H9 (cell line): ENCODE measurements at regions not wholly inside any gene's neighbourhood (a gene's known extent, or its start where the extent isn't known, plus 50 kb on each side); places are given as distances from the start of the nearest gene placed in this dataset.

Experiments used
- DNase-seq: peaks from one replicate; pipeline ENCODE4 v3.0.0-alpha.2; 2017
- H2AFZ ChIP-seq: one replicate; pipeline ENCODE4 v1.6.1; 2013; ENCODE audit warnings: mild to moderate bottlenecking, low read length, control low read depth, moderate library complexity
- H2AK5ac ChIP-seq: 2 replicates; pipeline ENCODE4 v1.6.1; 2013; ENCODE audit warnings: low read length, control low read depth, mixed read lengths; ENCODE audit not compliant: insufficient read length
- H2BK120ac ChIP-seq: one replicate; pipeline ENCODE4 v1.6.1; 2013; ENCODE audit warnings: low read depth, mild to moderate bottlenecking, low read length, control low read depth, inconsistent platforms; ENCODE audit not compliant: poor library complexity, severe bottlenecking
- H2BK12ac ChIP-seq: 2 replicates; pipeline ENCODE4 v1.6.1; 2013; ENCODE audit warnings: low read length, control low read depth, mixed read lengths, low read depth; ENCODE audit not compliant: insufficient read length
- H2BK15ac ChIP-seq: 2 replicates; pipeline ENCODE4 v1.6.1; 2013; ENCODE audit warnings: low read depth, low read length, control low read depth
- H2BK20ac ChIP-seq: one replicate; pipeline ENCODE4 v1.6.1; 2013; ENCODE audit warnings: low read depth, mild to moderate bottlenecking, low read length, control low read depth, inconsistent platforms; ENCODE audit not compliant: poor library complexity, severe bottlenecking
- H2BK5ac ChIP-seq: 2 replicates; pipeline ENCODE4 v1.6.1; 2013; ENCODE audit warnings: low read length, control low read depth, mixed read lengths; ENCODE audit not compliant: insufficient read length
- H3K14ac ChIP-seq: 2 replicates; pipeline ENCODE4 v1.6.1; 2013; ENCODE audit warnings: low read length, control low read depth; ENCODE audit not compliant: insufficient read depth
- H3K18ac ChIP-seq: 2 replicates; pipeline ENCODE4 v1.6.1; 2013; ENCODE audit warnings: low read depth, mild to moderate bottlenecking, mixed read lengths, low read length, control low read depth; ENCODE audit not compliant: insufficient read length
- H3K23ac ChIP-seq: 2 replicates; pipeline ENCODE4 v1.6.1; 2013; ENCODE audit warnings: low read length, control low read depth, mixed read lengths, low read depth; ENCODE audit not compliant: insufficient read length
- H3K23me2 ChIP-seq: 2 replicates; pipeline ENCODE4 v1.6.1; 2013; ENCODE audit warnings: low read depth, mild to moderate bottlenecking, mixed read lengths, low read length, control low read depth; ENCODE audit not compliant: insufficient read length, poor library complexity, severe bottlenecking
- H3K27ac ChIP-seq: 2 replicates; pipeline ENCODE4 v1.5.1; 2013; ENCODE audit warnings: low read length, control low read depth, mixed read lengths, low read depth; ENCODE audit not compliant: insufficient read length
- H3K27me3 ChIP-seq: 2 replicates; pipeline ENCODE4 v1.6.1; 2013; ENCODE audit warnings: low read length, control low read depth, inconsistent platforms; ENCODE audit not compliant: insufficient read depth
- H3K4ac ChIP-seq: 2 replicates; pipeline ENCODE4 v1.6.1; 2013; ENCODE audit warnings: low read depth, mild to moderate bottlenecking, control low read depth, inconsistent platforms, low read length, moderate library complexity
- H3K4me1 ChIP-seq: 2 replicates; pipeline ENCODE4 v1.6.1; 2013; ENCODE audit warnings: low read length, control low read depth, inconsistent platforms; ENCODE audit not compliant: insufficient read depth
- H3K4me2 ChIP-seq: 2 replicates; pipeline ENCODE4 v1.6.1; 2013; ENCODE audit warnings: low read length, control low read depth, mixed read lengths; ENCODE audit not compliant: insufficient read length, insufficient read depth
- H3K56ac ChIP-seq: 2 replicates; pipeline ENCODE4 v1.6.1; 2013; ENCODE audit warnings: low read depth, mild to moderate bottlenecking, mixed read lengths, low read length, control low read depth; ENCODE audit not compliant: insufficient read length
- H3K79me1 ChIP-seq: 2 replicates; pipeline ENCODE4 v1.6.1; 2013; ENCODE audit warnings: low read depth, mild to moderate bottlenecking, moderate library complexity, low read length, control low read depth, inconsistent platforms; ENCODE audit not compliant: insufficient read depth, poor library complexity, severe bottlenecking
- H3K79me2 ChIP-seq: 2 replicates; pipeline ENCODE4 v1.6.1; 2013; ENCODE audit warnings: low read length, control low read depth, inconsistent platforms; ENCODE audit not compliant: insufficient read depth
- H3K9ac ChIP-seq: 2 replicates; pipeline ENCODE4 v1.6.1; 2013; ENCODE audit warnings: low read length, control low read depth, mixed read lengths; ENCODE audit not compliant: insufficient read length; ENCODE audit errors: extremely low read depth
- H3K9me3 ChIP-seq: one replicate; pipeline ENCODE4 v1.6.1; 2013; ENCODE audit warnings: low read depth, low read length, inconsistent platforms; ENCODE audit not compliant: control insufficient read depth
- H3T11ph ChIP-seq: one replicate; pipeline ENCODE4 v1.6.1; 2013; ENCODE audit warnings: mild to moderate bottlenecking, low read length, control low read depth, inconsistent platforms
- H4K20me1 ChIP-seq: one replicate; pipeline ENCODE4 v1.6.1; 2013; ENCODE audit not compliant: control insufficient read depth, insufficient read length, insufficient read depth
- H4K5ac ChIP-seq: 2 replicates; pipeline ENCODE4 v1.6.1; 2013; ENCODE audit warnings: low read depth, mild to moderate bottlenecking, mixed read lengths, low read length, control low read depth; ENCODE audit not compliant: insufficient read length
- H4K8ac ChIP-seq: replicated peaks from 2 replicates; pipeline ENCODE4 v1.6.1; 2013; ENCODE audit warnings: low read length, control low read depth, mixed read lengths, low read depth; ENCODE audit not compliant: insufficient read length
- H4K91ac ChIP-seq: 2 replicates; pipeline ENCODE4 v1.6.1; 2013; ENCODE audit warnings: low read depth, mild to moderate bottlenecking, moderate library complexity, mixed read lengths, low read length, control low read depth; ENCODE audit not compliant: insufficient read length
- H3K27ac Mint-ChIP-seq, 3 experiments: 2 replicates in 2 of 3; 3 replicates in 1 of 3; pipeline ENCODE4 v1.8.0; 2020 to 2021; ENCODE audit warnings: mixed read lengths in 3 of 3, mild to moderate bottlenecking in 1 of 3, moderate library complexity in 1 of 3
- H3K27me3 Mint-ChIP-seq: 2 replicates; pipeline ENCODE4 v1.8.0; 2021; ENCODE audit warnings: low read depth, mild to moderate bottlenecking, moderate library complexity, mixed read lengths
- H3K36me3 Mint-ChIP-seq, 3 experiments: 2 replicates in 2 of 3; 3 replicates in 1 of 3; pipeline ENCODE4 v1.8.0; 2020 to 2021; ENCODE audit warnings: low read depth in 3 of 3, mixed read lengths in 3 of 3; ENCODE audit not compliant: insufficient read depth in 1 of 3
- H3K4me1 Mint-ChIP-seq, 2 experiments: 2 replicates each; pipeline ENCODE4 v1.8.0; 2020; ENCODE audit warnings: mixed read lengths in 2 of 2
- H3K4me3 Mint-ChIP-seq, 2 experiments: 2 replicates in 1 of 2; 3 replicates in 1 of 2; pipeline ENCODE4 v1.8.0; 2020 to 2021; ENCODE audit warnings: mild to moderate bottlenecking in 2 of 2, mixed read lengths in 2 of 2, moderate library complexity in 1 of 2
- H3K9me3 Mint-ChIP-seq, 2 experiments: 2 replicates in 1 of 2; 3 replicates in 1 of 2; pipeline ENCODE4 v1.8.0; 2020; ENCODE audit warnings: mild to moderate bottlenecking in 2 of 2, mixed read lengths in 2 of 2, moderate library complexity in 1 of 2
- CTCF ChIP-seq: fragments of 200-600 bp; sonication (generic); conservative IDR thresholded peaks from 3 replicates; pipeline ENCODE4 v1.8.0; 2021; ENCODE audit warnings: antibody characterized with exemption, mild to moderate bottlenecking
- WGBS: extraction: QIAGEN DNeasy Blood & Tissue Kit; methylation state at CpG from one replicate; pipeline ENCODE4 v1.1.7; 2013; ENCODE audit warnings: missing lambda C conversion rate, low lambda C conversion rate, mixed read lengths; ENCODE audit not compliant: insufficient read length; ENCODE audit errors: extremely low coverage; 5-methylcytosine and 5-hydroxymethylcytosine counted together

GRCh38 chr3:10678796-10679376 is 137.1 kb upstream of the SLC6A11 start:
- Histone ChIP-seq H2AFZ (no peak overlapping the region), H3K79me1 (no peaks in the 10 kb centered on the region), H3K23me2 (no peaks in the 10 kb centered on the region), H3K27me3 (no peaks in the 10 kb centered on the region; the same call in 1 of the 2 replicates), H3K56ac (no peak overlapping the region), H2BK15ac (no peak overlapping the region), H4K8ac (no peak overlapping the region), H3K79me2 (no peaks in the 10 kb centered on the region), H3K9me3 (no peaks in the 10 kb centered on the region), H3K4ac (no peak overlapping the region), H3K18ac (no peak overlapping the region), H2BK120ac (no peak overlapping the region), H3K4me1 (no peaks in the 10 kb centered on the region; the same call in 1 of the 2 replicates), H3K14ac (no peak overlapping the region), H4K20me1 (no peaks in the 10 kb centered on the region), H4K5ac (no peak overlapping the region), H4K91ac (no peak overlapping the region), H3T11ph (no peak overlapping the region), H2AK5ac (no peak overlapping the region), H3K9ac (no peak overlapping the region), H2BK20ac (no peak overlapping the region), H3K23ac (no peak overlapping the region), H3K27ac (no peak overlapping the region), H3K4me2 (no peak overlapping the region), H2BK12ac (no peak overlapping the region), H2BK5ac (no peak overlapping the region)
- WGBS: no CpG with 5 or more reads among the region's 2 CpGs
- no peak for TF ChIP-seq CTCF
- no peaks in the 10 kb centered on the region; a peak in 1 of 5 replicates for H3K9me3 Mint-ChIP-seq
- no peak overlapping the region for H3K27ac Mint-ChIP-seq
- H3K36me3 Mint-ChIP-seq: no peaks in the 10 kb centered on the region
- peaks cover 4% of the 10 kb centered on the region for H3K27me3 Mint-ChIP-seq
- H3K4me1 Mint-ChIP-seq: peaks cover 5 to 11% of the 10 kb centered on the region in 2 experiments
- no peak overlapping the region for H3K4me3 Mint-ChIP-seq
- DNase-seq: no peak
